GM12878 (cell line): ENCODE measurements at regions not wholly inside any gene's neighbourhood (a gene's known extent, or its start where the extent isn't known, plus 50 kb on each side); places are given as distances from the start of the nearest gene placed in this dataset.
"Not testable (repeated sequence)": the region's sequence is repeated elsewhere in the genome, so short reads cannot be mapped to it uniquely, and the experiment has no call there.

ENCODE experiments used
- ATAC-seq: fragments of 200-7000 bp; cut with Tn5 transposase; 3 replicates; pipeline ENCODE4 v1.9.1; 2020; ENCODE audit warnings: mild to moderate bottlenecking, moderate library complexity
- BruUV-seq: library from RNA; stranded (reverse); fragments of 400-500 nt; replicated peaks from 2 replicates; lab custom pipeline; 2021; lab: Mats Ljungman, UMichigan
- CTCF ChIA-PET: fragments of 300-600 bp; sonication (Branson Sonifier 250); formaldehyde crosslinking; extraction: SDS; loops from one replicate; lab custom pipeline; 2021; ENCODE audit warnings: inconsistent platforms; lab: Yijun Ruan, JAX
- POLR2A ChIA-PET: fragments of 350-600 bp; formaldehyde crosslinking; extraction: SDS; loops from one replicate; lab custom pipeline; 2021; ENCODE audit warnings: inconsistent platforms; lab: Charles Lee
- RAD21 ChIA-PET: fragments of 300-600 bp; sonication (Branson Sonifier 250); formaldehyde crosslinking; loops from one replicate; lab custom pipeline; 2023; ENCODE audit warnings: antibody characterized with exemption; ENCODE audit not compliant: unreplicated experiment; lab: Charles Lee
- SMC1A ChIA-PET: fragments of 300-600 bp; sonication (Branson Sonifier 250); formaldehyde crosslinking; loops from one replicate; lab custom pipeline; 2023; ENCODE audit not compliant: unreplicated experiment, uncharacterized antibody; lab: Charles Lee
- DNase-seq: peaks from one replicate; pipeline ENCODE4 v3.0.0-alpha.2; 2011; ENCODE audit warnings: low read depth, low spot score
- FAIRE-seq: peaks from 3 replicates; lab custom pipeline; 2011; peaks lifted over from hg19 to GRCh38; lab: Jason Lieb, UNC
- H2AFZ ChIP-seq: 2 replicates; pipeline ENCODE4 v1.6.0; 2011; ENCODE audit warnings: low read depth, low read length, control low read depth; ENCODE audit not compliant: control insufficient read depth
- H3K27ac ChIP-seq: 2 replicates; pipeline ENCODE4 v1.5.1; 2011; ENCODE audit warnings: control low read depth; ENCODE audit not compliant: control insufficient read depth, insufficient read depth
- H3K27me3 ChIP-seq, 2 experiments: replicated peaks in 1 of 2; 2 replicates each; pipeline versions ENCODE4 v1.6.0 to v1.6.1; 2011; ENCODE audit warnings: low read length in 1 of 2; ENCODE audit not compliant: control insufficient read depth in 2 of 2, insufficient read depth in 2 of 2
- H3K36me3 ChIP-seq, 2 experiments: 2 replicates each; pipeline ENCODE4 v1.5.1; 2011; ENCODE audit warnings: low read length in 1 of 2; ENCODE audit not compliant: control insufficient read depth in 2 of 2, insufficient read depth in 2 of 2
- H3K4me1 ChIP-seq: 2 replicates; pipeline ENCODE4 v1.6.1; 2011; ENCODE audit warnings: mild to moderate bottlenecking, low read length, moderate library complexity, mixed read lengths; ENCODE audit not compliant: control insufficient read depth, insufficient read depth
- H3K4me2 ChIP-seq: 2 replicates; pipeline ENCODE4 v1.6.0; 2011; ENCODE audit warnings: control low read depth; ENCODE audit not compliant: control insufficient read depth, insufficient read depth
- H3K4me3 ChIP-seq: fragments of 200-600 bp; sonication (generic); 2 replicates; pipeline ENCODE4 v1.5.1; 2016
- H3K79me2 ChIP-seq: 2 replicates; pipeline ENCODE4 v1.6.0; 2011; ENCODE audit warnings: low read length; ENCODE audit not compliant: control insufficient read depth, insufficient read depth
- H3K9ac ChIP-seq: 2 replicates; pipeline ENCODE4 v1.8.0; 2011; ENCODE audit warnings: low read length, control low read depth, mixed read lengths; ENCODE audit not compliant: control insufficient read depth, insufficient read depth
- H3K9me3 ChIP-seq: replicated peaks from 3 replicates; pipeline ENCODE4 v1.5.1; 2011; ENCODE audit warnings: mild to moderate bottlenecking, low read length; ENCODE audit not compliant: control insufficient read depth, insufficient read depth
- H4K20me1 ChIP-seq: 2 replicates; pipeline ENCODE4 v1.6.0; 2011; ENCODE audit not compliant: control insufficient read depth, insufficient read depth
- ETV6 ChIP-seq, 2 experiments: fragments of 450-650 bp in 1 of 2; IDR thresholded peaks in 1 of 2; conservative IDR thresholded peaks in 1 of 2; 2 replicates each; pipeline ENCODE4 v1.6.1; 2014; ENCODE audit warnings: antibody characterized with exemption in 1 of 2, borderline replicate concordance in 1 of 2, low read depth in 1 of 2, mild to moderate bottlenecking in 1 of 2, moderate library complexity in 1 of 2
- GATAD2B ChIP-seq: fragments of 450-650 bp; conservative IDR thresholded peaks from 2 replicates; pipeline ENCODE4 v1.6.1; 2017; ENCODE audit warnings: low read depth, mild to moderate bottlenecking, moderate library complexity
- WGBS: methylation state at CpG from one replicate; pipeline ENCODE4 v1.1.6; 2016; ENCODE audit warnings: low lambda C conversion rate; ENCODE audit not compliant: insufficient replicate concordance, insufficient coverage; ENCODE audit errors: missing lambda C conversion rate; 5-methylcytosine and 5-hydroxymethylcytosine counted together
- in situ Hi-C: fragments of 300-500 bp; cut with MboI; formaldehyde crosslinking; loops from 9 replicates; pipeline ENCODE4 v1.14.3; 2018; ENCODE audit warnings: mixed read lengths
- intact Hi-C: fragments of 100-400 bp; cut with micrococcal nuclease; formaldehyde crosslinking; loops from one replicate; pipeline ENCODE4 v1.14.2; 2022; ENCODE audit not compliant: unreplicated experiment
- TF ChIP-seq, protein P1 (sequence below): IDR thresholded peaks from 2 replicates; pipeline ENCODE4 v1.6.1; 2011; ENCODE audit warnings: low read depth, mild to moderate bottlenecking, low read length, moderate library complexity, borderline replicate concordance; ENCODE audit errors: extremely low read depth
- TF ChIP-seq, protein P2 (sequence below): IDR thresholded peaks from 2 replicates; pipeline ENCODE4 v1.6.1; 2012; ENCODE audit warnings: mild to moderate bottlenecking, low read depth, low read length

DNA sequence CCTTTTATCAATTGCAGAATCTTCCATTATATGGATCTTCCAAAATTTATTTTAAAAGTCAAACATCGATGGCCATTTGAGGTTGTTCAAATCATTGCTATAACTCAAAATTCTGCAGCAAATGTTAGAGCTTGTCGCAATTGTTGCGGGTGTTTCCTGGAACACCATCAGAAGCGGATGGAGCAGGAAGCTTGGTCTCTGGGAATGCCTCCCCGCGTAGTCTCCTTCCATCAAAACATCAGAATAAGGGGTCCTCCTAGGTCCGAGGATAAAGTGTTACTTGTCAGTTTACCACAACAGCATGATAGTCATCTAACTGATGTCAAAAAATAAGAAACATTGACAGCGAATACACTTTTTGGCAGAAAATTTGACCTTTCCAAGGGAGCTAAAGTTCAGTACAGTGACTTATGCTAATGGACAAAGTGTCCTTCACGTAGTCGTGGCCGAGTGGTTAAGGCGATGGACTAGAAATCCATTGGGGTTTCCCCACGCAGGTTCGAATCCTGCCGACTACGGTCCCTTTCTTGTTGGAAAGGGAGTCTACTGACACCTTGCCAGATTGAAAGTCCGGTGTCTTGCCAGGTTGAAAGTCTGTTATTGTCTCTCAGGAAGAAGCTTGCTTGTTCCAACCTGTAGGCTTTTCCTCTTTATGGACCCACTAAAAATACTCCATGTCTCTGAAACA lies 59.0 kb upstream of the ZNF184 start (continued):
- TF ChIP-seq ETV6 (conservative IDR thresholded peaks at IDR 0.05 in 1 of 2, IDR thresholded peaks at IDR 0.05 in 1 of 2; ENCODE audit: borderline replicate concordance in 1 of 2, low read depth in 1 of 2), result no peak
- TF ChIP-seq, protein P1, sequence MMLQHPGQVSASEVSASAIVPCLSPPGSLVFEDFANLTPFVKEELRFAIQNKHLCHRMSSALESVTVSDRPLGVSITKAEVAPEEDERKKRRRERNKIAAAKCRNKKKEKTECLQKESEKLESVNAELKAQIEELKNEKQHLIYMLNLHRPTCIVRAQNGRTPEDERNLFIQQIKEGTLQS, result no peak
- TF ChIP-seq, protein P2, sequence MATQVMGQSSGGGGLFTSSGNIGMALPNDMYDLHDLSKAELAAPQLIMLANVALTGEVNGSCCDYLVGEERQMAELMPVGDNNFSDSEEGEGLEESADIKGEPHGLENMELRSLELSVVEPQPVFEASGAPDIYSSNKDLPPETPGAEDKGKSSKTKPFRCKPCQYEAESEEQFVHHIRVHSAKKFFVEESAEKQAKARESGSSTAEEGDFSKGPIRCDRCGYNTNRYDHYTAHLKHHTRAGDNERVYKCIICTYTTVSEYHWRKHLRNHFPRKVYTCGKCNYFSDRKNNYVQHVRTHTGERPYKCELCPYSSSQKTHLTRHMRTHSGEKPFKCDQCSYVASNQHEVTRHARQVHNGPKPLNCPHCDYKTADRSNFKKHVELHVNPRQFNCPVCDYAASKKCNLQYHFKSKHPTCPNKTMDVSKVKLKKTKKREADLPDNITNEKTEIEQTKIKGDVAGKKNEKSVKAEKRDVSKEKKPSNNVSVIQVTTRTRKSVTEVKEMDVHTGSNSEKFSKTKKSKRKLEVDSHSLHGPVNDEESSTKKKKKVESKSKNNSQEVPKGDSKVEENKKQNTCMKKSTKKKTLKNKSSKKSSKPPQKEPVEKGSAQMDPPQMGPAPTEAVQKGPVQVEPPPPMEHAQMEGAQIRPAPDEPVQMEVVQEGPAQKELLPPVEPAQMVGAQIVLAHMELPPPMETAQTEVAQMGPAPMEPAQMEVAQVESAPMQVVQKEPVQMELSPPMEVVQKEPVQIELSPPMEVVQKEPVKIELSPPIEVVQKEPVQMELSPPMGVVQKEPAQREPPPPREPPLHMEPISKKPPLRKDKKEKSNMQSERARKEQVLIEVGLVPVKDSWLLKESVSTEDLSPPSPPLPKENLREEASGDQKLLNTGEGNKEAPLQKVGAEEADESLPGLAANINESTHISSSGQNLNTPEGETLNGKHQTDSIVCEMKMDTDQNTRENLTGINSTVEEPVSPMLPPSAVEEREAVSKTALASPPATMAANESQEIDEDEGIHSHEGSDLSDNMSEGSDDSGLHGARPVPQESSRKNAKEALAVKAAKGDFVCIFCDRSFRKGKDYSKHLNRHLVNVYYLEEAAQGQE, result no peak
- no peak for TF ChIP-seq GATAD2B

- RAD21 ChIA-PET, ATAC-seq, H3K9ac ChIP-seq, BruUV-seq, H3K4me3 ChIP-seq, SMC1A ChIA-PET, intact Hi-C loops, H4K20me1 ChIP-seq, H3K4me1 ChIP-seq, FAIRE-seq, H2AFZ ChIP-seq, H3K27ac ChIP-seq, H3K36me3 ChIP-seq, H3K4me2 ChIP-seq, in situ Hi-C loops, H3K79me2 ChIP-seq, DNase-seq, H3K27me3 ChIP-seq, H3K9me3 ChIP-seq, CTCF ChIA-PET: not testable (repeated sequence)
- POLR2A ChIA-PET, result interaction anchor here (0.6 kb wide), 1 partner anchor 366 kb away, joined by 3 read pairs; no protein-coding TSS in a partner anchor
- WGBS, result 57% methylated on average over 17 of the region's 24 CpGs
Measured at GRCh38 chr6:27529796-27530195, 56.9 kb upstream of the ZNF184 start.
